ENCODE measurements at regions not wholly inside any gene's neighbourhood (a gene's known extent, or its start where the extent isn't known, plus 50 kb on each side); places are given as distances from the start of the nearest gene placed in this dataset.
"Not testable (repeated sequence)": the region's sequence is repeated elsewhere in the genome, so short reads cannot be mapped to it uniquely, and the experiment has no call there.

DNA sequence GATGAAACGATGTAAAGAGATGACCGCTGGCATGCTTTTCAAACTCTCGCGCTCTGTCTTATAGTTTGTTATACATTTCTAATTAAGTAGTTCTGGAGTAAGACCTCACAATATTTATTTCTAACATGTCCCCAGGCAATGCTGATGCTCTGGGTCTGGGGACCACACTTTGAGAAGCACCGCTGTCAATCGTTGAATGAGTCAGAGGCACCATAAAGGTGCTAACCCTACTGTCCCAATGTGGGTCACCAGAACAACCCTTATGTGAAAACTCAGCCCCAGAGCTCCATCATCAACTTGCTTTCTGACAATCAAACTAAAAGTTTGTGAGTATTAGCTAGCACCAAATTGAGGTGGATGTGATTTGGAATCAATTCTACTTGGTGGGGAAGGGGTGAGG is 284.1 kb upstream of the PRKCQ start:
- DNase-seq: no peak

DNA sequence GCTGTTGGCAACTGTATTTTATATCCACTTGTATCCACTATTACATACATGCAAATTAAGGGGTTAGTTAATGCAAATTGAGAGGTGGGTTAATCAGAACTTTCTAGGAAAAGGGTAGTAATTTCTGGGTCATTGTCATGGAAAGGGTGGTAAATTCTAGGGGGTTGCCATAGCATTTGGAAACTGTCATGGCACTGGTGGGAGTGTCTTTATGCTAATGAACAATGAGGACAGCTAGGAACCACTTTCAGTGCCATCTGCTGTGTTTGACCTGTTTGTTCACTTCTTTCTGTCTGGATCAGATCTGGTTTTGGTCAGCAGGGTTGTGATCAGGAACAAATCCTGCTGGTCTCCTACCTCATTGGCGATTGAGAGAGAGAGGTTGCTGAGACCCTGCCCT is 283.3 kb upstream of the PRKCQ start:
- no peak for DNase-seq

DNA sequence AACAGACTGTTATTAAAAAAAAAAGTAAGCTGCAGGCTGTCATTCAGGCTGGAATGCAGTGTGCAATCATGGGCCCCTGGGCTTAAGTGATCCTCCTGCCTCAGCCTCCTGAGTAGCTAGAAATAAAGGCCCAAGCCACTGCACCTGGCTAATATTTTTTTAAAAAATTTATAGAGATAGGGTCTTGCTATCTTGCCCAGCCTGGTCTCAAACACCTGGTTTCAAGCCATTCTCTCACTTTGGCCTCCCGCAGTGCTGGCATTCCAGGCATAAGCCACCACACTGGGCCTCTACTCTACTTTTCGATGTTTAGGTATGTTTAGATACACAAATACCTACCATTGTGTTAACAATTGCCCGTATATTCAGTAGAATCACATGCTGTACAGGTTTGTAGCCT is 270.4 kb upstream of the PRKCQ start:
- DNase-seq: no peak

DNA sequence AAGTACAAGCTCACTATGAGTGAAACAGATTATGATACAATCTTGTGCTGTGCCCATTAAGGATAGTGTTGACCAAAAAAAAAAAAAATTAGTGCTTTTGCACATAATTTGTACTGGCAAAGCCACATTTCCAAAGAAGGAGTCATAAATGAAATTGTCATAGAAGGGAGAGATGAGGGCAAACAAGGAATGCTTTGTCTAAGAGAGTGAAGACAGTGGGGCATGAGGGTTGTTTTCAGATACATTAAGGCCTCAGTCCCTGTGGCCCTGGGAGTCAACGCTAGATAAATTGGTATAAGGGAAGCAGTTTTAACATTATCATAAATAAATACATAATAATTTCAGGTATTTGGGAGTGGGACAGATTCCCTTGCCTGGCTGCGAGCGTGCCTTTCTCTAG is 267.5 kb upstream of the PRKCQ start:
- DNase-seq: no peak

DNA sequence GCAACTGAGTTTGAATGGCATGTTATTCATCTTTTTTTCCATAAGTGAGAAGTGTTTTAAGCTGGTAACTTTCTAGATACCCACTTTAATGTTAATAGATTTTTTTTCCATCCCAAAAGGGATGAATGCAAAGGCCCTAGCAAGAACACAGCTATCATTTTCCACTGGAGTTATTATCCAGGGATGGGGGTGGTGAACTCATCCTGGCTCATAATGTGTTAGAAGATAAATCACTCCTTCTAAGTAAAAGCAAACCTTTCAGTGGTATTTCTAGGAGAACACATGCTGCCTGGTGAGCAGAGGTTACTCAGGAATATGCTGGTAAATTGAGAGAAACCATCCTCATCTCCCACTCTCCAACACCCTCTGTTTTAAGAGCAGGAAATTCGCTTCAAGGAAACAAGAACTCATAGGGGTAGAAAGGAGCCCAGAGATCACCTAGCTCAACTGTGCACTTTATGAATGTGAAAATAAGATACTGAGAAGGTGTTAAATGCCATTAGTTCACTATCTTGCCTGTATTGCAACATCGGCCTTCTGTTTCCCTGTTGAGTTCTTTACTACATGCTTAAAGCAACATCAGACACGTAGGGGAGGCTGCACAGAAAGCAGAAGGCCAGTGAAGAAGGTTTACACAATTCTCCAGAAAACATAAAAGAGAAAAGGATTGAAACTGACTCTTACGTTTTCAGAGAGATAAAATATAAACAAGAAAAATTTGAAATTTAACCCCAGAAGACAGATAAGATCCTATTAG is 264.0 kb upstream of the PRKCQ start:
- no peak for DNase-seq

DNA sequence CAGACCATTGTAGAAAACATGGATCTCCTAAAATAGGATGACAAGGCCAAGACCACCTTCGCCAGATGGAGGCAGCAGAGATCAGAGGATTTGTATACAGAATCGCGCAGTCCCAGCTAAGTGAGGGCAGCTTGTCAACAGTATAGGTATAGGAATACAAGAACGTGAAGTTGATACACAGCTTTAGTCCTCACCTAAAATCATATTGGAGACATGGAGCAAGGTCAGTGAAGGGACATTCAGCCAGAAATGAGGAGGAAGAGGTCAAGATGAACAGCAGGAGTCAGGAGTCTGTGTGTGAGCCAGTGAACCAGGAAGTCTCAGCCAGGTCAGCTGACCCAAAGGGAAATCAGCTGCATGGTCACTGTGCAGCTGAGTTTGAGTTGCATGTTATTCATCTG is 263.4 kb upstream of the PRKCQ start:
- DNase-seq: no peak

DNA sequence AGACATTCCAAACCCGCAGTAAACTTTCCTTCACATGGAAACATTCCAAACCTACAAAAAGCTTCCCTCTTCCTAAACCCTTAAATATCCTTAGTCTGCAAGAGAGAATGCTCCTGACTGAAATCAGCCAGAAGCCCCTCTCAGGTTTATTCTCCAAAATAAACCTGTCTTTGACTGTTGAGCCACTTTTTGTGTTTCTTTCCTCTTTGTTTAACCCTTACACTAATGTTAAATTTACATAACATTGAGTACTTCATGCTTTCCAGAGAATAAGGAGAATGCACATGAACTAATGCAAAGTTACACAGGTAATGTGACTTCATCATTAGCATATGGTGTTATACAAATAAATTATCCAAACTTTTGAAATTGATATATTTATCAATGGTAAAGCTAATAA is 262.6 kb upstream of the PRKCQ start:
- no peak for DNase-seq

DNA sequence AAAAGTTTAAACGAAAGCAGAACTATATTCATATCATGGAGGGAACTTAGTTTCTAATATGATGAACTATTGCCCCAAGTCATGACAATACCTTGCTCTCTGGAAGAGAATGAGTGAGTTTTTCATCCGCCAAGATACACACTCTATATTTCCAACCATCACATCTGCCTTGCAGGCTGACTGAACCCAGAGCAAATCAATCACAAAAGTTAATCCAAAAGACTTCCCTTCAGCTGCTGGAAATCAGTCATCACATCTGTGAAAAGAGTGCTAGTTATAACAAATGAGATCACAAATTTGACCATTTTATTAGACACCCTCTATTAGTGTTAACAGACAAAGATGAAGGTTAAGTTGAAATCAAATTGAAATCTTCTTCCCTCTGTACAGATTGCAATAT is 261.7 kb upstream of the PRKCQ start:
- DNase-seq: no peak

DNA sequence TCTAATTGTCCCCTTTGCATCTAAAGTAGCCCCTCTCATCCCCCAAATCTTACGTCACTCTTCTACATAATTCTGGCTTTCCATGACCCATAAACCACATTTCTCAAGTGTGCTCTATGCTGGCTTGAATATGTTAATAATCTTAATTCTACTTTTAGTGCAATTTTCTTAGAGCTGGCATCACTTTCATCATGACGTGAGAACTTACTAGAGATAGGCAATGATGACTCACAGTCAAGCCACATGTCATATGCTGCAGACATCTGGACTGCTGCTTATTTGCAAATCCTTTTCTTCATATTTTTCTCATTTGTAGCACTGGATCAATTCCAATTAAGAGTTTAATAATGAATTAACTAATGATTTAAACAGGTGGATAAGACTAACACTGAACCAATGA is 260.7 kb upstream of the PRKCQ start:
- no peak for DNase-seq

DNA sequence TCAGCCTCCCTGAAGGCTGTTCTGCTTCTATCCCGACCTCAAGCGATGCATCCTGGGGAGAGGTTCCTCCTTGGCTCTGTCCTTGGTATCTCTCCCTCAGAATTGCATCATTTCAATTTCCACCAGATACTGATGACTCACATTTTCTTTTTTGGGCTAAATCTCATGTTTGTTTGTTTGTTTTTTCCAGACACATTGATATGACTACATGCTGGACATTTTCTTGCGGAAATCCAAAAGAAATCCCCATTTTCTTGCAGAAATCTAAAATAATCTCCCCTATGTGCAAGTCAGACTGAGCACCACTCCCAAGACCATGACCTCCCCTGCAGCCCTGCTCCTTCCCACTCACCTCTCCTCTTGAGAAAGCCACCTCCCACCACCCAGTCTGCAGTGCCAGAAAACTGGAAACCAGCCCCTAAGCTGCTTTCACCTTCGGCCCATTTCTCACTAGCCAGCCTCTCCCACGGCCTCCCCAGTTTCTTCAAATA is 260.2 kb upstream of the PRKCQ start:
- no peak for DNase-seq

DNA sequence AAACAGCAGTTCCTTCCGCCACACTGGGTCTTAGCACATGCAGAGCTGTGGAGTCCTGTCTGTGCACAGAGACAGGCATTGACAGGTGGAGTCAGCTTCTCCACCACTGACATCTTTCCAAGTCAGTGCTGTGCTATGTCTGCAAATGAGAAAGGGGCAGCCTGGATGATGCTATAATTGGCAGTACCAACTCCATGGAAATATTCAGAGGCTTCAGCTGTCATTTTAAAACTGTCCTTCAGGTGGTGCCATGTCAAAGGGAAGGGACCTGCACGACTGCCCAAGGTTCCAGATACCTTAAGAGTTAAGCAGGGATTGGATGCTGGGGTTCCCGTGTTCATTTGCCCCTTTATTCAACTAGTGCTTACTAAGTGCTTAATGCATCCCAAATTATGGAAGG is 258.0 kb upstream of the PRKCQ start:
- peak; percentile 0 to 22 (median 3) for DNase-seq

DNA sequence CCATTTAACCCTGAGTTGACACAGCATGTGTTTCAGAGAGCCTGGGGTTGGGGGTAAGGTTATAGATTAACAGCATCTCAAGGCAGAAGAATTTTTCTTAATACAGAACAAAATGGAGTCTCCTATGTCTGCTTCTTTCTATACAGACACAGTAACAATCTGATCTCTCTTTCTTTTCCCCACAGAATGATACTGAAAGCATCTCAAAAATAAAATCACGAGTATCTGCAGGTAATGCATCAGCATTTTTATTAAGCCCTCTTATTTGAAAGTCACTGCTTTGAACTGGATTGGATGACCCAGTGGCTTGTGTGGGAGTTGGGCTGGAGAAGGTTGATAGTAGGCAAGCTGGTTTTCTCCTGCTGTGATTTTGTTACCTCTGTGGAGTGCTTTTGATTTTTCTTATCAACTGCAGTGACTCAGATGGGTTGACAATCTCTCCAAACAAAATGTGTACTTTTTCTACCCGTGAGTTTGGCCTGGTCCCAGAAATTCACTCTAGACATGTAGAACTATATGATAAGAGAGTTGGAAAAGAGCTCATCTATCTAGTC is 253.5 kb upstream of the PRKCQ start:
- no peak for DNase-seq

DNA sequence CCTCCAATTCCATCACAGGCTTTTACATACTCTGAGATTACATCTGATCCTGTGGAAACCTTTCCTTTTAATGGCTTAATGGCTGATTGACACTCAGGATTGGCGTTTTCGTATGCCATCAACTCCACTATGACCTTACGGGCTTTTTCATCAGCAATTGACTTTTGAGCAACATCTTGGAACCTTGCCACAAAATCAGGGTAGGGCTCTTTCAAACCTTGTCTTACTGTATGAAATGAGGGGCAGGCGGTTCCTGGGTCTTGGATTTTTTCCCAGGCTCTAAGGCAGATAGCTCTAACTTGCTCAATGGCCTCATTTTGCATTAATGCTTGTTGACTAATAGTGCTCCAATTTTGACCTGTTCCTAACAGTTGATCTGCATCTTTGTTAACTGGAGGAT is 250.9 kb upstream of the PRKCQ start:
- DNase-seq: not testable (repeated sequence)

DNA sequence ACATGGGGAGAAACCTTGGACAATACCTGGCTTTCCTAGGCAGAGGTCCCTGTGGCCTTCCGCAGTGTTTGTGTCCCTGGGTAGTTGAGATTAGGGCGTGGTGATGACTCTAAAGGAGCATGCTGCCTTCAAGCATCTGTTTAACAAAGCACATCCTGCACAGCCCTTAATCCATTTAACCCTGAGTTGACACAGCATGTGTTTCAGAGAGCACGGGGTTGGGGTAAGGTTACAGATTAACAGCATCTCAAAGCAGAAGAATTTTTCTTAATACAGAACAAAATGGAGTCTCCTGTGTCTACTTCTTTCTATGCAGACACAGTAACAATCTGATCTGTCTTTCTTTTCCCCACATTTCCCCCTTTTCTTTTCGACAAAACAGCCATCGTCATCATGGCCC is 244.7 kb upstream of the PRKCQ start:
- DNase-seq: not testable (repeated sequence)

DNA sequence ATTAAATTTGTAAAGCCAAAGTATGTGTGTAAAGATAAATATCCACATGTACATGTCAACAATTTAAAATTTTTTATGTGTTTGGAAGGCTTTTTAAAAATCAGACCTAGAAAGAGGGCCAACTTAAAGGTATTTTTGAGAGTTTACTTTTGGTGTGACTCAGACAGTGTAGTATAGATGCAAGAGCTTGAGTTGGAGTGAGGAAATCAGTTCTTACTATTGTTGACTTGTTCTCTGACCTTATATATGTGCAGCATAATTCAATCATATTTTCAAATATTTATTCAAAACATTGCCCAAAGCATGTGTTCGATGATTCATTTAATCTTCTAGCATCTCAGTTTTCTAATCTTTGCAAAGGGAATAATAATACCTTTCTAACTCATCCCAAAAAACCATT is 243.7 kb upstream of the PRKCQ start:
- DNase-seq: no peak

DNA sequence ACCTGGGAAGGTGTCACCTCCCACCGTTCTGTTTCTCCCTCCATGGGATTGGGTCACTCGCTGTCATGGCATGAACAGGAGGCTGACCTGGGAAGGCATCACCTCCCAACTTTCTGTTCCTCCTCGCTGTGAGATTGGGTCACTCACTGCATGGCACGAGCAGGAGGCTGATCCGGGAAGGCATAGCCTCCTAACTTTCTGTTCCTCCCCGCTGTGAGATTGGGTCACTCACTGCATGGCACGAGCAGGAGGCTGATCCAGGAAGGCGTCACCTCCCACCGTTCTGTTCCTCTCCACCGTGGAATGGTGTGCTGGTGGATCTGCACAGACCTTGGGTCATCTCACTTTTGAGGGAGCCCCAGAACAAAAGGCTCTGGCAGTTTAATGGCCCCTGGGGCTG is 239.2 kb upstream of the PRKCQ start:
- no peak for DNase-seq

DNA sequence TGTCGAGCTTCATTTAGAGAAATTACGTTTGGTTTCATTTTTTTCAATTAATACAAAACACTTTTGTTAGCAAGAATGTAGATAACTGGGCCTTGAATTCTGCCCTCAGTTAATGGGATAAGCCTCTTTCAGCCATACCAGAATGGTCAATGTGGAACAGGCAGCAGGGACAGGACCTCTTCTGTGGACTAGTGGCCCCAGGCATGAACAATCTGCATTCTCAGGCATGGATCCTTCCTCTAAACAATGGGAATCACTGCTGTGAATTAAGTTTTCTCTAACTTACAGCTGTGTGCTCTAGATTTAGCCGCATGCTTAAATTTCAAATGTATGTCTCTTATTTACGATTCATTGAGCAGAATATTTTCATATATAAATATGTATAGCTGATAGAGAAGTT is 237.7 kb upstream of the PRKCQ start:
- DNase-seq: no peak

DNA sequence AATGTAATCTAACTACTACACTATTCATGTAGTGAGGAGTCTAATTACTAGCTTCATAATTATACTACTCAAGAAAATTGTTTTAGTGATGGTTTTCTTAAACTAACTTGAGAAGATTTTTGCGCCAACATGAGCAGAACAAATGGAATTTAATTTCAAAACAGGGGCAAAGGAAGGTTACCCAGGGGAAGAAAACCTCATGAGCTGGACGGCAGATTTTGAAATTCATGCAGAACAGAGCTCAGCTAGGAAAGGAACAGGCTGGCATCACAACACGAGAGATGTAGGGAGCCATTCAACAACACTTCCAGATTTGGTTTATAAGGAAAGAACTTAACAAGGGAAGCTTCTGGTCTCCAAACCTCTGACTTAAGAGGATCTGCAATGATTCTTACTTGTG is 235.3 kb upstream of the PRKCQ start:
- no peak for DNase-seq

DNA sequence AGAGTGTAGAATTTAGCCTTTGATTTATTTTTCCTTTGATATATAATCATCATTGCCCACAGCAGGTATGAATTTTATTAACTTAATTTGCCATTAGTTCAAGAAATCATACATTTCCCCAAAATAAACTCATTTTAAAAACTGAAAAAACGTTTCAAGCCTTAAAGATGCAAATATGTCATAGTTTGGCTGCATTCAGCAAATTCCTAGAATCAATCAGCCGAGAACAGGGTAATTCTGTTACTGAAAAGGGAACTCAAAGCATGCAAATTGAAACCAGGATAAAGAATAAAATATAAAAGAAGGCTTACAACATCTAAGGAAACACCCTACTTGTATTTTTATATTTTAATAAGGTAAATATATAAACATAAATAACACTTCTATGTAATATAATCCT is 233.8 kb upstream of the PRKCQ start:
- no peak for DNase-seq

DNA sequence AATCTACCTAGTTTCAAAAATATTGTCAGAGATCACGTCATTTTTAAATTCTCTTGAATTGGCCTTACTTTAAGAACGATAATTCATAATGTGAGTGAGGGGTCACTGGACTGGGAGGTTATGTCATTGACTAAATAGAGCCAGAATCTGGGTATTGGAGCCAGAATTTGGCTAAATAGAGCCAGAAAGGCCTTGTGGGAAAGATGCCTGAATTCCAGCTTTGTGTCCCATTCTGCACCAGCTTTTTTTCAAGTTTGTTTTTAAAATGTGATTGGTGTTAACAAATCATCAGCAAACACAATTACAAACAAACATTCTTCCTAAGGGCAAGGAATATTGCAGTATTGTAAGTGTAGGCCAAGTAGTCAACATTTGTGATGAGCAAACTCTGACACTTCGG is 233.2 kb upstream of the PRKCQ start:
- DNase-seq: no peak

DNA sequence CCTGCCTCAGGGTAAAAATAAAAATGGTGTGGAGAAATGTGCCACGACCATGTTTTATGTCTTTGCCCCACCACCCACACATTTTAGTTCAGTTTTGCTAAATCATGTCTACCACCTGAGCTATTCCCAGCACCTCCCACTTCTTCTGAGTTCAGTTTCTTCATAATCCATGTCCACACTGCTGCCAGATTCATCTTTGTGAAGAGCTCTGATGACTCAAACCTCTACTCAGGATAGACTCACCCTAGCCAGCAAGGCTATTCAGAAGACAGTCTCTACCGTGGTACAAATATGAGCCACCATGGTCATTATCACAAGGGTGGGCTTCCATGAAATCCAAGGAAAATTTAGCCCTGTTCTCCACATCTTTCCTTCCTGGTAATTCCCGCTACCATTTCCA is 231.1 kb upstream of the PRKCQ start:
- no peak for DNase-seq

DNA sequence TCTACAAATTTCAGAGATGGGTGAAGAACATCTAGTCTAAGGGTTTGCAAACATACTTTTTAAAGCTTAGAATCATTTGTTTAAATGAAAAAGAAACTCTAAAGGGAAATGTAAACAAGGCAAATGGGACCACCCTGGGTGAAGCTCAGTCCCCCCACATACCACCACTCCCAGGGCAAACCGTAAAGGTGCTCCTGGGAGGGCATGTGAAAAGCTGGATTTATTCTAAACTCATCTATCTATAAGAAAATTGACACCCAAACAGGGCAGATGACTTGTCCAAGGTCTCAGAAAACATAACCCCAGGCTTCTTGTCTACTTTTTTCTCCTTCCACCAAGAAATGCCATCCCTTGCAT is 223.3 kb upstream of the PRKCQ start:
- DNase-seq: no peak

DNA sequence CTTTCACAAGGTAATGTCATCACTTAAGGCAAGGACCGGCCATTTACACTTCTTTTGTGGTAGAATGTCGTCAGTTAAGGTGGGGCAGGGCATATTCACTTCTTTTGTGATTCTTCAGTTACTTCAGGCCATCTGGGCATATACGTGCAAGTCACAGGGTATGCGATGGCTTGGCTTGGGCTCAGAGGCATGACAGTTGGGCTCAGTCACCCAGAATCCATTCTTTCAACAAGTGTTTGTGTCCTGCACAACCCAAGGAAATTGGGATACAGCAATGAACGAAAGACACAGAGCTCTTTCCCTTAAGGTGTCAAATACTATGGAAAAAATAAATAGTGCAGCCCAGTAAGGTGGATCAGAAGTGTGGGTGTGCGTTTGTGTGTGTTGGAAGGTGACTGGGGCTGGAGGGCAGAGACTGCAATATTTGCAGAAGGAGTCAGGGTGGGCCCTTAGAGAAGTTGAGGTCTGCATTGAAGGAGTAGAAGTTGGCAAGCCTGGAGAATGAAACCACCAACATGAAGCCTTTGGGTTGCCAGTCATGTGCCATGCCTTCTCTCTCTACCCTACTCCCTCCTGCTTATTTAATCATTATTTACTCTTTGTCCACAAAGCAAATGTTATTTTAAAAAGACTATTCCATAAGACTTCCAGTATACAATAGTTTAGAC is 222.8 kb upstream of the PRKCQ start:
- DNase-seq: no peak

DNA sequence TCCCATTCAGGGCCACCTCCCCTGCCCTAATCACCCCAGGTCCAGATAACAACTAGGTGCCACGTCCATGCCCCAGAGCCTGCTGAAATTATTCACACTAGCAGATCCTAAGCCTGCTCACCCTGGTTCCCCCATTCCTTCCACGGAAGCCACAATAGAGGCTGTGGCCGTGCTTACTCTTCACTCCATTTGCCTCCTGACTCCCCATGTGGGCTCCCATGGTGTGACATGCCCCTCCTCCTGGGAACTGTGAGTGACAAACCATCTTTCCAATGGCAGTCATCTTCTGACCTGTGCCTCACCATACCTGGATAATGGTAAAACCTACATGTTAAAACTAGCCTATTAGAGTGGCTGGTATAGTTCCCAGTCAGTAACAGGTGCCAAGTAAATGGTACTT is 216.2 kb upstream of the PRKCQ start:
- DNase-seq: no peak

DNA sequence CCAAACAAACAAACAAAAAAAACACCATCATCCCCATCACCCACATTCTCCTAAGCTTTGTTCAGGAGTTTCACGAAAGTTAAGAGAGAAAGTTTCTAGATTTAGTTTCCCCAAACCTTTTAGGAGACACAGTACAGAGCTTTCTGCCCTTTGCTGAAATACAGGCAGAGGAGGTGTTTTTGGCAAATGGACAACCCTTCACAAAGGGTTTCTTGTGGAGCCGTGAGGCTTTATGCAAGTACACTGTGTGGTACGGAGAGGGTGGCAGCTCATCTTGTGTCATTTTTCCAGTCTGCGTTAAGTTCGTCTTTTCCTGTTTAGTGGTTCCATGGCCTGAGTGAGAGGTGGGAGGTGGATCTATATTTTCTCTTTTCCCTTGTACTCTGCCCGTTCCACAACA is 215.5 kb upstream of the PRKCQ start:
- no peak for DNase-seq

Measured in NCI-H1417 (cell line).